ENCODE measurements at regions not wholly inside any gene's neighbourhood (a gene's known extent, or its start where the extent isn't known, plus 50 kb on each side); places are given as distances from the start of the nearest gene placed in this dataset.
"Not testable (repeated sequence)": the region's sequence is repeated elsewhere in the genome, so short reads cannot be mapped to it uniquely, and the experiment has no call there.

GRCh38 chr7:131076032-131076431 lies 251.6 kb upstream of the MKLN1 start:
- DNase-seq (ENCODE audit: low spot score): no peak
- ATAC-seq (ENCODE audit: low FRiP score): no peak
- TF ChIP-seq CTCF (IDR thresholded peaks at IDR 0.05): no peak

DNA sequence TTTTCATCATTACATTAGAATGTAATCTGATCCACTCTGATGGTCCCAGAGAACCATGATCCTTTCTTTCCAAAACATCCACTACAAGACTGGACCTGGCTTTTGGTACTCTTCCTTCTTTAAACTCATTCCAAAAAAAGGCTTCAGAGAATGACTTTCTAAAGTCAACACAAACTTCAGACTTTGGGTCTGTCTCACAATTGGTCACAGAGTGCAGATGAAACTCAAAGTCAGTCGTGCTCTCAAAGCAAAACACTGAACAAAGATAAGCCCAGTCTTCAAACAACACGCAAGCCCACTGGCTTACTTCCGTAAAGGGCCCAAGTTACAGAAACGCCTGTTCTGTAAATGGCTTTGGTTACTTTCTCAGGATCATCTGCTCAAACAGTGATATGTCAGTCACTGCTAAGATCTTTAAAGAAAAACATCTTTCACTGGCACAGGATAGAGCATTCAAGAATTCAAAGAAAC lies 250.9 kb upstream of the MKLN1 start:
- no peak for TF ChIP-seq CTCF (IDR thresholded peaks at IDR 0.05)
- DNase-seq (ENCODE audit: low spot score) (no peak), ATAC-seq (ENCODE audit: low FRiP score) (no peak)

DNA sequence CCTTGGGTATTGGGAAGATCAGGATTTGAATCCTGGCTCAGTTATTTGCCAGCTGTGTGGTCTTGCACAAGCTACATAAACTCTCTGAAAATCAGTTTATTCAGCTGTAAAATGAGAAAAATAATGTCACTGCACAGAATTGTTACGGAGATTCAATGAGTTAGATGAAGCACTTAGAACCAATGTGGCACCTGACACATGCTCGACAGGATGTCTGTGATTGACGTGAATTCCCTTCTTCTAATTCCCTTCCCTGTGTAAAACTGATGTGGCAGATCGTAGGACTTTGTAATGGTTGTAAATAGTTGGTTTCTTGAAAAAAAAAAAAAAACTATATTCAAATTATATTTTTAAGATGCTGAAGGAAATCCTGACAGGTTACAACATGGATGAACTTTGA lies 249.9 kb upstream of the MKLN1 start:
- no peak for ATAC-seq (ENCODE audit: low FRiP score)
- DNase-seq (ENCODE audit: low spot score): no peak
- no peak for TF ChIP-seq CTCF (IDR thresholded peaks at IDR 0.05)

- ATAC-seq (ENCODE audit: low FRiP score) (no peak), DNase-seq (ENCODE audit: low spot score) (no peak)
- TF ChIP-seq CTCF (IDR thresholded peaks at IDR 0.05): no peak
Measured at GRCh38 chr7:131080754-131081153, 246.9 kb upstream of the MKLN1 start.

GRCh38 chr7:131081308-131081707 lies 246.4 kb upstream of the MKLN1 start:
- ATAC-seq (ENCODE audit: low FRiP score) (no peak), DNase-seq (ENCODE audit: low spot score) (no peak)
- TF ChIP-seq CTCF (IDR thresholded peaks at IDR 0.05): no peak

DNA sequence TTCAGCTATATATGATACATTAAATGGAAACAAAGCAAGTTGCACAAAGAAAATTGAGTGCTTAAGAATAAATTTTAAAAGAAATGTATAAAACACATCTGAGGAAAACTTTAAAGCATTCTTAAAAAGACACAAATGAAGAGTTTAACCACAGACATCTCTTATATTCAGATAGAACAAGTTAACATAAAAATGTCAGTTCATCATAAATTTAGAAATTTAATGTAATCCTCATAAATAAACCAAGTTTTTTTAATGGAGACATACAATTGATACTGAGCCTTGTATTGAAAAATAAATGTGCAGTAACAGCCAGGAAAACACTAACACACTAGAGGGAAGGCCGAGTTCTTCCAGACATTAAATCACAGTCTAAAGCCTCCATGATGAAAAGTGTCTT lies 243.9 kb upstream of the MKLN1 start:
- ATAC-seq (ENCODE audit: low FRiP score) (no peak), DNase-seq (ENCODE audit: low spot score) (no peak)
- no peak for TF ChIP-seq CTCF (IDR thresholded peaks at IDR 0.05)

DNA sequence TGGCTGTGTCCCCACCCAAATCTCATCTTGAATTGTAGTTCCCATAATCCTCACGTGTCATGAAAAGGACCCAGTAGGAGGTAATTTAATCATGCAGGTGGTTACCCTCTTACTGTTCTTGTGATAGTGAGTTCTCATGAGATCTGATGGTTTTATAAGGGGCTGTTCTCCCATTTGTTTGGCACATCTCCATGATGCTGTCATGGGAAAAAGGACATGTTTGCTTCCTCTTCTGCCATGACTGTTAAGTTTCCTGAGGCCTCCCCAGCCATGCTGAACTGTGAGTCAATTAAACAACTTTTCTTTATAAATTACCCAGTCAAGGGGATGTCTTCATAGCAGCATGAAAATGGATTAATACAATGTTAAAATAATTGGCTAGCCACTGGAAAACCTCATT lies 243.3 kb upstream of the MKLN1 start:
- DNase-seq (ENCODE audit: low spot score); ATAC-seq (ENCODE audit: low FRiP score): not testable (repeated sequence)

Data from omental fat pad (tissue), 3 donors.